ENCODE measurements at regions not wholly inside any gene's neighbourhood (a gene's known extent, or its start where the extent isn't known, plus 50 kb on each side); places are given as distances from the start of the nearest gene placed in this dataset.

- H3K9me3 Mint-ChIP-seq, result no peaks in the 10 kb centered on the region
Measured at GRCh38 chr1:24998563-24999245, 68.6 kb upstream of the RUNX3 start.

GRCh38 chr1:24996983-24997893, 67.2 kb upstream of the RUNX3 start:
- no peak for TF ChIP-seq CTCF (IDR thresholded peaks at IDR 0.05; ENCODE audit: unreplicated experiment in 3 of 3)
- H3K4me1 Mint-ChIP-seq, result no peaks in the 10 kb centered on the region
- peak overlapping the region in 1 of 3 experiments; percentile 32 for H3K27ac Mint-ChIP-seq
- H3K36me3 Mint-ChIP-seq (ENCODE audit: low read depth), result no peaks in the 10 kb centered on the region
- H3K9me3 Mint-ChIP-seq, result no peaks in the 10 kb centered on the region
- H3K4me3 Mint-ChIP-seq, result no peak overlapping the region
- H3K27me3 Mint-ChIP-seq (ENCODE audit: low read depth), result peaks cover 25% of the 10 kb centered on the region

More at GRCh38 chr1:24998563-24999245, 68.6 kb upstream of the RUNX3 start:
- no peak overlapping the region for H3K27ac Mint-ChIP-seq
- no peaks in the 10 kb centered on the region for H3K4me1 Mint-ChIP-seq
- H3K27me3 Mint-ChIP-seq (ENCODE audit: low read depth), result peaks cover 19% of the 10 kb centered on the region
- no peak for TF ChIP-seq CTCF (IDR thresholded peaks at IDR 0.05; ENCODE audit: unreplicated experiment in 3 of 3)
- no peaks in the 10 kb centered on the region for H3K36me3 Mint-ChIP-seq (ENCODE audit: low read depth)
- no peak overlapping the region for H3K4me3 Mint-ChIP-seq

- Mint-ChIP-seq H3K27ac (no peak overlapping the region), H3K27me3 (ENCODE audit: low read depth) (peaks cover 28% of the 10 kb centered on the region), H3K4me1 (peaks cover 4% of the 10 kb centered on the region), H3K4me3 (no peak overlapping the region), H3K36me3 (ENCODE audit: low read depth) (no peaks in the 10 kb centered on the region), H3K9me3 (no peaks in the 10 kb centered on the region)
- TF ChIP-seq CTCF (IDR thresholded peaks at IDR 0.05; ENCODE audit: unreplicated experiment in 3 of 3), result no peak
Measured at GRCh38 chr1:24996456-24996855, 66.4 kb upstream of the RUNX3 start.

GRCh38 chr1:24995661-24996060, 65.6 kb upstream of the RUNX3 start:
- H3K27me3 Mint-ChIP-seq (ENCODE audit: low read depth), result peaks cover 32% of the 10 kb centered on the region
- H3K27ac Mint-ChIP-seq, result no peak overlapping the region
- no peaks in the 10 kb centered on the region for H3K36me3 Mint-ChIP-seq (ENCODE audit: low read depth)
- peaks cover 5% of the 10 kb centered on the region for H3K4me1 Mint-ChIP-seq
- no peak overlapping the region for H3K4me3 Mint-ChIP-seq
- no peak for TF ChIP-seq CTCF (IDR thresholded peaks at IDR 0.05; ENCODE audit: unreplicated experiment in 3 of 3)
- no peaks in the 10 kb centered on the region for H3K9me3 Mint-ChIP-seq

DNA sequence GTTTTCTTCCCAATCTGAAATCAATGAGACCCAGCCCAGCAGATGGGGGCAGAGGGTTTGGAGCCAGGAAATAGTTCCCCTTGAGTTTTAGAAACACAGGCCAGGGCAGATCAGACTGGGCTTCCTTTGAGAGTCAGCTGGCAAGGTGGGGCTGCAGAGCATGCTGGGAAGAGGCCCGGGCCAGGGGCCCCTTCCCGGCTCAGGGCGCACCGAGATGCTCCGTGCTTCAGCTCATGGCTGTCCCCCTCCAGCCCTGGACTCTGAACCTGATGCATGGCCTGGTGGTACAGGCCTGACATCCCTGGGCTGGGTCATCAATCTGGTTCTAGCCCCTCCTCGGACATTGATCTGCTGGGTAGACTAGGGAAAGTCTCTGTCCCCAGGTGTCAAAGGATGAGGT, 65.1 kb upstream of the RUNX3 start:
- Mint-ChIP-seq H3K4me3 (no peak overlapping the region), H3K4me1 (peaks cover 5% of the 10 kb centered on the region), H3K9me3 (no peaks in the 10 kb centered on the region), H3K36me3 (ENCODE audit: low read depth) (no peaks in the 10 kb centered on the region), H3K27me3 (ENCODE audit: low read depth) (peaks cover 33% of the 10 kb centered on the region), H3K27ac (no peak overlapping the region)
- no peak for TF ChIP-seq CTCF (IDR thresholded peaks at IDR 0.05; ENCODE audit: unreplicated experiment in 3 of 3)

Data from nephron (organoid).